ENCODE measurements at regions not wholly inside any gene's neighbourhood (a gene's known extent, or its start where the extent isn't known, plus 50 kb on each side); places are given as distances from the start of the nearest gene placed in this dataset.

GRCh38 chrX:42597481-42597880 lies 180.5 kb downstream of the PPP1R2C start (continued):
- no peak for TF ChIP-seq E2F6 (IDR thresholded peaks at IDR 0.05; ENCODE audit: borderline replicate concordance in 1 of 2, extremely low read depth in 1 of 2, insufficient read depth in 1 of 2, insufficient read length in 1 of 2, low read depth in 1 of 2, low read length in 1 of 2, poor library complexity in 1 of 2, severe bottlenecking in 1 of 2)
- TF ChIP-seq CHD7 (IDR thresholded peaks at IDR 0.05; ENCODE audit: low read depth, low read length), result no peak
- no peak for TF ChIP-seq THRB (CRISPR knock-in tag; conservative IDR thresholded peaks at IDR 0.05)
- TF ChIP-seq C11orf30 (IDR thresholded peaks at IDR 0.05; ENCODE audit: low read depth), result no peak
- TF ChIP-seq ZBED1 (IDR thresholded peaks at IDR 0.05), result no peak
- TF ChIP-seq FOXP4 (CRISPR knock-in tag; IDR thresholded peaks at IDR 0.05; ENCODE audit: borderline replicate concordance), result no peak
